ENCODE measurements at regions not wholly inside any gene's neighbourhood (a gene's known extent, or its start where the extent isn't known, plus 50 kb on each side); places are given as distances from the start of the nearest gene placed in this dataset.
A peak's percentile ranks its signal among the peaks of the same experiment; 100 is the strongest.

DNA sequence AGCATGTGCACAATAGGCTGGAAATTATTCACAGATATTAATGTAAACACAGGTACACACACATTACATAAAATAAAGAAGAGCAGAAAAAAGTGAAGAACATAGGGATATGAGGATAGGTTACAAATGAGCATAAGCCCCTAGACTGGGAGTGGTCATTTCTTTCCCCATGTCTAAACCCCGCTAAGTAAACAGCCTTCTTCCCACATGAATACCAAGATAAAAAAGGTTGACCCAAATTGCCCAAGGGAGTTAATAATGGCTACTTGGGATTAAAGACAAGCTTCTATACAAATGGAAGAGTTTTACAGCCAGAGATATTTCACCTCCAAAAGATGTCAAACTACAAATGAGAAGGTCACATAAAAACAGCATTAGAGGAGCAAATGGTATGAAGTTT, 527.1 kb upstream of the CELF2 start:
- no peak for DNase-seq (ENCODE audit: low read depth)
- H3K4me3 ChIP-seq (replicated peaks; ENCODE audit: low read depth, low read length), result no peak overlapping the region
- TF ChIP-seq, protein P1, sequence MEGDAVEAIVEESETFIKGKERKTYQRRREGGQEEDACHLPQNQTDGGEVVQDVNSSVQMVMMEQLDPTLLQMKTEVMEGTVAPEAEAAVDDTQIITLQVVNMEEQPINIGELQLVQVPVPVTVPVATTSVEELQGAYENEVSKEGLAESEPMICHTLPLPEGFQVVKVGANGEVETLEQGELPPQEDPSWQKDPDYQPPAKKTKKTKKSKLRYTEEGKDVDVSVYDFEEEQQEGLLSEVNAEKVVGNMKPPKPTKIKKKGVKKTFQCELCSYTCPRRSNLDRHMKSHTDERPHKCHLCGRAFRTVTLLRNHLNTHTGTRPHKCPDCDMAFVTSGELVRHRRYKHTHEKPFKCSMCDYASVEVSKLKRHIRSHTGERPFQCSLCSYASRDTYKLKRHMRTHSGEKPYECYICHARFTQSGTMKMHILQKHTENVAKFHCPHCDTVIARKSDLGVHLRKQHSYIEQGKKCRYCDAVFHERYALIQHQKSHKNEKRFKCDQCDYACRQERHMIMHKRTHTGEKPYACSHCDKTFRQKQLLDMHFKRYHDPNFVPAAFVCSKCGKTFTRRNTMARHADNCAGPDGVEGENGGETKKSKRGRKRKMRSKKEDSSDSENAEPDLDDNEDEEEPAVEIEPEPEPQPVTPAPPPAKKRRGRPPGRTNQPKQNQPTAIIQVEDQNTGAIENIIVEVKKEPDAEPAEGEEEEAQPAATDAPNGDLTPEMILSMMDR (IDR thresholded peaks at IDR 0.05; ENCODE audit: low read length, missing control alignments), result no peak

DNA sequence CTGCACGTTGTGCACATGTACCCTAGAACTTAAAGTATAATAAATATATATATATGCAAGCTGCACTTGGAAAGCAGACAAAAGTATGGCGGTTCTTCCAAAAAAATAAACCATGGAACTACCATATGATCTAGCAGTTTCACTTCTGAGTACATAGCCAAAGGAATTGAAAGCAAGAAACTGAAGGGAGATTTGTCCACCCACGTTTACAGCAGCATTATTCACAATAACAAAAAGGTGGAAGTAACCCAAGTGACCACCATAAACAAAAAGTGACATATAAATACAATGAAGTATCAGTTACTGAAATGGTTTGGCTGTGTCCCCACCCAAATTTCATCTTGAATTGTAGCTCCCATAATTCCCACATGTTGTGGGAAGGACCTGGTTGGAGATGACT, 525.3 kb upstream of the CELF2 start:
- TF ChIP-seq, protein P1 (IDR thresholded peaks at IDR 0.05; ENCODE audit: low read length, missing control alignments), result no peak

DNA sequence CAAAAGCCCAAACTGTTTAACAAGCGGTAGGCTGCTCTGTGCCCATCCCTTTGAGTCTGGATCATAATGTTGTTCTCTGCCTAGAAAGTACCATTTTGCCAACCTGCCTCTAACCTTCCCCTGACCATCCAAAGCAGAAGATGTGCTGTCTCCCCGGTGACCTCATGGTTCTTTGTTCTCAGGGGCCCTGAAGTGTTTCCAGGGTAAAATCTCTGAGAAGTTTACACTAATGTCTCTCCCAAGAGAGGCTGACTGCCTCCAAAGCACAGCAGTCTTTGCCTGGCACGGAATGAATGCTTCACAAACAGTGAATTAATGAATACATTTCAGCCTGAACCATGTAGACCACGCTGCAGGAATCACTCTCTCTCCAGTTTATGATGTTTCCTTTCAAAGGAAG, 523.8 kb upstream of the CELF2 start:
- TF ChIP-seq, protein P1 (IDR thresholded peaks at IDR 0.05; ENCODE audit: low read length, missing control alignments), result no peak

More for the DNA sequence above, 525.3 kb upstream of the CELF2 start:
- no peak for DNase-seq (ENCODE audit: low read depth)
- H3K4me3 ChIP-seq (replicated peaks; ENCODE audit: low read depth, low read length), result no peak overlapping the region

DNA sequence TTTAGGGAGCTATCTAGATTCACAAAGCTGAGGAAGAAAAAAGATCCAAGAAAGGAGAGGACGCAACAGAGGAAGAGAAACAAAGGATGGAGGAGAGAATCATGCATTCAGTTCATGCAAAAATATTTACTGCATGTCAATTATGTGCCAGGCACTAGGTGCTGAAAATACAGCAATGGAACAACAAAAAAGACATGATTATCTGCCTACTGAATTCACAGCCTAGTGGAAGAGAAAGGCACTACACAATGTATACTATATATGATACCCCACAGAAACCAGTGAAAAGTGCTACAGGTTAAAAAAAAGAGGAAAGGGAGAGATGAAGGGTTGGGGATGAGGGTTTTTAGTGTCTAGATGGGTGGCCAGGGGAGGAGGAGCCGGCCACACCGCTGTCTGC, 520.4 kb upstream of the CELF2 start:
- no peak overlapping the region for H3K4me3 ChIP-seq (replicated peaks; ENCODE audit: low read depth, low read length)
- TF ChIP-seq, protein P1 (IDR thresholded peaks at IDR 0.05; ENCODE audit: low read length, missing control alignments), result no peak
- no peak for DNase-seq (ENCODE audit: low read depth)

More for the DNA sequence above, 523.8 kb upstream of the CELF2 start:
- H3K4me3 ChIP-seq (replicated peaks; ENCODE audit: low read depth, low read length), result no peak overlapping the region
- DNase-seq (ENCODE audit: low read depth), result no peak

DNA sequence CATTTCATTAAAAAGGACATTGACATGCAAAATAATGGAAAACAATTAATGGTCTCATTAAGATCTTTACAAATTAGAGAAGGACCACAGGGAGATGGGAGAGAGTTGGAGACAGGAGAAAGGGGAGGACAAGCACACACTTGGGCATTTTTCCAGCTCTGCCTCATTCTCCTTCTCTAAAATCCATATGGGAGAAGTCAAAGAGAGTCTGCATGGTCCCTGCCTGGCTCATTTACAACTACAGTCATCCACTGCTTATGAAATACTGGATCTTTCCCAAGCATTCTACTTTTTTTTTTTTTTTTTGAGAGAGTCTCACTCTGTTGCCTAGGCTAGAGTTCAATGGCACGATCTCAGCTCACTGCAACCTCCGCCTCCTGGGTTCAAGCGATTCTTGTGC, 518.9 kb upstream of the CELF2 start:
- no peak overlapping the region for H3K4me3 ChIP-seq (replicated peaks; ENCODE audit: low read depth, low read length)
- peak; percentile 87 for DNase-seq (ENCODE audit: low read depth)
- TF ChIP-seq, protein P1 (IDR thresholded peaks at IDR 0.05; ENCODE audit: low read length, missing control alignments), result no peak

DNA sequence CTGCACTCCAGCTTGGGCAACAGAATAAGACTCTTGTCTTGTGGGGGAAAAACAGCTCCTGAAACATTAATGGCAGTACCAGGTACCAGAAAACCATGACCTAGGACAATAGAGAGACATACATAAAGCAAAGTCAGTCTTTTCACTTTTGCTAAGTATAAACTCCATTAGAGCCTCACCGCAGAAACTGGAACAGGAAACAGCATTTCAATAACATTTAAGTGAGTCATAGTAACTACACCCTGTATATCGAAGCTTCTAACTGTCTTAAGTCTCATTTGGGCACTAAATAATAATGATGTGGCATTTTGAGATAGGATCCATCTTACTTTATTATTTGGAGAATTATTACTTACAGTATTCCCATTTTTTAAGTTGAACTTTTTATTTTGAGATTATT, 517.8 kb upstream of the CELF2 start:
- no peak overlapping the region for H3K4me3 ChIP-seq (replicated peaks; ENCODE audit: low read depth, low read length)
- DNase-seq (ENCODE audit: low read depth), result peak; percentile 78
- TF ChIP-seq, protein P1 (IDR thresholded peaks at IDR 0.05; ENCODE audit: low read length, missing control alignments), result no peak

DNA sequence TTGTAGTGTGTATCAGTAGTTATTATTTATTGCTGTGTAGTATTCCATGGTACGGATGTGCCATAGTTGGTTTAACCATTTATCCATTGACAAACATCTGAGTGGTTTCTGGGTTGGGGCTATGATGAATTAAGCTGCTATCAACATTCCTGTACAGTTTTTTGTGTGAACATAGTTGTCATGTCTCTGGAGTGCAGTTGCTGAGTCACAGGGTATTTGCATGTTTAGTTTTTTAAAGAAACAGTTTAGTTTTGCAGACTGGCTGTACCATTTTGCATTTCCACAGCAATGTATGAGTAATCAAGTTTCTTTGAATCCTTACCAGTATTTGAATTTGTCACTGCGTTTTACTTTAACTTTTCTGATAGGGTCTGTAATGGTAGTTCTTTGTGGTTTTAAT, 516.7 kb upstream of the CELF2 start:
- DNase-seq (ENCODE audit: low read depth), result peak; percentile 74
- TF ChIP-seq, protein P1 (IDR thresholded peaks at IDR 0.05; ENCODE audit: low read length, missing control alignments), result no peak
- H3K4me3 ChIP-seq (replicated peaks; ENCODE audit: low read depth, low read length), result no peak overlapping the region
